SK-N-SH treated with all-trans-retinoic acid at 6 μM for 48 hours (cell line): ENCODE measurements at regions not wholly inside any gene's neighbourhood (a gene's known extent, or its start where the extent isn't known, plus 50 kb on each side); places are given as distances from the start of the nearest gene placed in this dataset.

Source experiments
- ATAC-seq: fragments of 200-7000 bp; cut with Tn5 transposase; 3 replicates; pipeline ENCODE4 v1.9.1; 2020; ENCODE audit warnings: mild to moderate bottlenecking, moderate library complexity
- ARNTL ChIP-seq: fragments of 450-650 bp; formaldehyde crosslinking; IDR thresholded peaks from 2 replicates; pipeline ENCODE4 v1.5.0; 2020; ENCODE audit warnings: low read depth, mild to moderate bottlenecking, moderate library complexity, borderline replicate concordance
- BACH2 ChIP-seq: fragments of 250-450 bp; sonication (Bioruptor Pico); IDR thresholded peaks from 2 replicates; pipeline ENCODE4 v1.9.0; 2021; ENCODE audit warnings: mild to moderate bottlenecking, borderline replicate concordance
- CSDC2 ChIP-seq: fragments of 250-450 bp; sonication (Bioruptor Pico); IDR thresholded peaks from 2 replicates; pipeline ENCODE4 v1.5.0; 2020; ENCODE audit warnings: mild to moderate bottlenecking, moderate library complexity
- ESRRG ChIP-seq: fragments of 250-450 bp; sonication (Bioruptor Pico); IDR thresholded peaks from 2 replicates; pipeline ENCODE4 v1.6.1; 2021; ENCODE audit warnings: mild to moderate bottlenecking
- GLIS3 ChIP-seq: fragments of 250-450 bp; sonication (Bioruptor Pico); IDR thresholded peaks from 2 replicates; pipeline ENCODE4 v1.5.0; 2020; ENCODE audit warnings: mild to moderate bottlenecking, moderate library complexity
- OSR1 ChIP-seq: fragments of 250-450 bp; sonication (Bioruptor Pico); IDR thresholded peaks from 2 replicates; pipeline ENCODE4 v1.8.0; 2022; ENCODE audit warnings: moderate library complexity, mild to moderate bottlenecking, inconsistent platforms
- POU6F1 ChIP-seq: fragments of 250-450 bp; sonication (Bioruptor Pico); IDR thresholded peaks from 2 replicates; pipeline ENCODE4 v1.8.0; 2021; ENCODE audit warnings: low read depth, mild to moderate bottlenecking, moderate library complexity, borderline replicate concordance
- PPARA ChIP-seq: fragments of 250-450 bp; sonication (Bioruptor Pico); IDR thresholded peaks from 2 replicates; pipeline ENCODE4 v1.5.0; 2020; ENCODE audit warnings: mild to moderate bottlenecking, borderline replicate concordance
- RARB ChIP-seq: fragments of 250-450 bp; sonication (Bioruptor Pico); IDR thresholded peaks from 2 replicates; pipeline ENCODE4 v1.8.0; 2021; ENCODE audit warnings: mild to moderate bottlenecking, moderate library complexity
- SNAI2 ChIP-seq: fragments of 250-450 bp; sonication (Bioruptor Pico); IDR thresholded peaks from 2 replicates; pipeline ENCODE4 v1.5.0; 2020; ENCODE audit warnings: mild to moderate bottlenecking, moderate library complexity
- ZC3H10 ChIP-seq: fragments of 250-450 bp; sonication (Bioruptor Pico); IDR thresholded peaks from 2 replicates; pipeline ENCODE4 v1.5.1; 2021; ENCODE audit warnings: mild to moderate bottlenecking, moderate library complexity
- ZFP3 ChIP-seq: fragments of 250-450 bp; sonication (Bioruptor Pico); IDR thresholded peaks from 2 replicates; pipeline ENCODE4 v1.5.0; 2020; ENCODE audit warnings: mild to moderate bottlenecking, moderate library complexity
- ZFP30 ChIP-seq: fragments of 450-650 bp; formaldehyde crosslinking; IDR thresholded peaks from 2 replicates; pipeline ENCODE4 v1.5.0; 2022; ENCODE audit warnings: mild to moderate bottlenecking, moderate library complexity
- ZNF565 ChIP-seq: fragments of 450-650 bp; formaldehyde crosslinking; conservative IDR thresholded peaks from 2 replicates; pipeline ENCODE4 v1.5.0; 2020; ENCODE audit warnings: low read depth, mild to moderate bottlenecking, moderate library complexity
- ZNF70 ChIP-seq: fragments of 450-650 bp; formaldehyde crosslinking; IDR thresholded peaks from 2 replicates; pipeline ENCODE4 v1.5.0; 2020; ENCODE audit warnings: mild to moderate bottlenecking, moderate library complexity
- ZNF8 ChIP-seq: fragments of 450-650 bp; formaldehyde crosslinking; IDR thresholded peaks from 2 replicates; pipeline ENCODE4 v1.5.0; 2020; ENCODE audit warnings: mild to moderate bottlenecking, moderate library complexity
- TF ChIP-seq, protein P1 (sequence below): fragments of 250-450 bp; sonication (Bioruptor Pico); IDR thresholded peaks from 2 replicates; pipeline ENCODE4 v1.5.1; 2020; ENCODE audit warnings: low read depth, mild to moderate bottlenecking, moderate library complexity
- TF ChIP-seq, protein P2 (sequence below): fragments of 250-450 bp; sonication (Bioruptor Pico); IDR thresholded peaks from 2 replicates; pipeline ENCODE4 v1.5.0; 2020; ENCODE audit warnings: mild to moderate bottlenecking, moderate library complexity
- TF ChIP-seq, protein P3 (sequence below): fragments of 250-450 bp; sonication (Bioruptor Pico); IDR thresholded peaks from 2 replicates; pipeline ENCODE4 v1.5.1; 2021; ENCODE audit warnings: mild to moderate bottlenecking, moderate library complexity
- TF ChIP-seq, protein P4 (sequence below): fragments of 250-450 bp; sonication (Bioruptor Pico); IDR thresholded peaks from 2 replicates; pipeline ENCODE4 v1.8.0; 2020; ENCODE audit warnings: mild to moderate bottlenecking, moderate library complexity, borderline replicate concordance

DNA sequence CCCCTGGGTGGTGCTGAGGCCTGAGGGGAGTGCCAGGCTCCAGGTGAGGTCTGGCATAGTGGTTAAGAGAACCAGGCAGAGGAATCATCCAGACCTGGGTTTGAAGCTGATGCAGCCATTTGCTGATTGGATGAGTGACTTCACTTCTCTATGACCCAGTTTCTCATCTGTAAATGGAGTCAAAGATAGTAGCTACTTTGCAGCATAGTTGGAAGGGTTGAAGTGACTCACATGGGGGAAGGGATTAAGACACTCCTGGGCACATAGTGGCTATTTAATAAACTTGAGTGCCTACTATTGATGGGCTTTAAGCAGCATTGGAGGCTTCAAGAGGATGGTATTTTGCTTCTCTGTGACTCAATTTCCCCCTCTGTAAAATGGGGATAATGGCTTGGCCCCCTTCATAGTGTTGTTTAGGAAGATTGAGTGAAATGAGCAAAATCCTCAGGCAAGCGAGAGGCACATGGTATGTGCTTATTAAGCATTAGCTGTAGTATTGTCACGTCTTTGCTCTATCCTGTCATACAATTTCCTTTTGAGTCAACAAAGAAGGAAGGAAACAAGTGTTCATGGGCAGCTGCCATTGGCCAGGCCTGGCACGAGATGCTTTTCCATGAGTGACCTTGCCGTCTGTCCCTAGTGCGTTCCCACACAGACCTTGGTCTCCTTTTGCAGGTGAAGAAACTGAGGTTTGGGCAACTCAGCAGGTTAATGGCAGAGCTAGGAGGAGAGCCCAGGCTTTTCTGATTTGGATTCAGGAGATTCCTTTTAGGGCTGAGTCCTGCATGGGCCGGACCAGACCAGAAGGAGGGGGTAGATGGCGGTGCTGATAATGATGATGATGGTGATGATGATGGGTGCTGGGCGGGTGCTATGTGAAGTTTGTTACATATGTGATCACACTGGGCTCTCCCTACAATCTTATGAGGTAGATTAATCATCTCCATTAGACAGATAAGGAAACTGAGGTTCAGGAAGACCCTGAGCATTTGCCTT lies 131.1 kb upstream of the WNT4 start:
- no peak for ATAC-seq
- TF ChIP-seq GLIS3 (CRISPR knock-in tag) (no peak), CSDC2 (CRISPR knock-in tag) (no peak), RARB (CRISPR knock-in tag) (no peak), ZNF8 (CRISPR knock-in tag) (no peak), POU6F1 (CRISPR knock-in tag) (no peak), ZNF70 (no peak), ZFP3 (no peak), ZNF565 (CRISPR knock-in tag) (no peak)
- TF ChIP-seq, protein P1, sequence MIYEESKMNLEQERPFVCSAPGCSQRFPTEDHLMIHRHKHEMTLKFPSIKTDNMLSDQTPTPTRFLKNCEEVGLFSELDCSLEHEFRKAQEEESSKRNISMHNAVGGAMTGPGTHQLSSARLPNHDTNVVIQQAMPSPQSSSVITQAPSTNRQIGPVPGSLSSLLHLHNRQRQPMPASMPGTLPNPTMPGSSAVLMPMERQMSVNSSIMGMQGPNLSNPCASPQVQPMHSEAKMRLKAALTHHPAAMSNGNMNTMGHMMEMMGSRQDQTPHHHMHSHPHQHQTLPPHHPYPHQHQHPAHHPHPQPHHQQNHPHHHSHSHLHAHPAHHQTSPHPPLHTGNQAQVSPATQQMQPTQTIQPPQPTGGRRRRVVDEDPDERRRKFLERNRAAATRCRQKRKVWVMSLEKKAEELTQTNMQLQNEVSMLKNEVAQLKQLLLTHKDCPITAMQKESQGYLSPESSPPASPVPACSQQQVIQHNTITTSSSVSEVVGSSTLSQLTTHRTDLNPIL, result no peak
- TF ChIP-seq, protein P2, sequence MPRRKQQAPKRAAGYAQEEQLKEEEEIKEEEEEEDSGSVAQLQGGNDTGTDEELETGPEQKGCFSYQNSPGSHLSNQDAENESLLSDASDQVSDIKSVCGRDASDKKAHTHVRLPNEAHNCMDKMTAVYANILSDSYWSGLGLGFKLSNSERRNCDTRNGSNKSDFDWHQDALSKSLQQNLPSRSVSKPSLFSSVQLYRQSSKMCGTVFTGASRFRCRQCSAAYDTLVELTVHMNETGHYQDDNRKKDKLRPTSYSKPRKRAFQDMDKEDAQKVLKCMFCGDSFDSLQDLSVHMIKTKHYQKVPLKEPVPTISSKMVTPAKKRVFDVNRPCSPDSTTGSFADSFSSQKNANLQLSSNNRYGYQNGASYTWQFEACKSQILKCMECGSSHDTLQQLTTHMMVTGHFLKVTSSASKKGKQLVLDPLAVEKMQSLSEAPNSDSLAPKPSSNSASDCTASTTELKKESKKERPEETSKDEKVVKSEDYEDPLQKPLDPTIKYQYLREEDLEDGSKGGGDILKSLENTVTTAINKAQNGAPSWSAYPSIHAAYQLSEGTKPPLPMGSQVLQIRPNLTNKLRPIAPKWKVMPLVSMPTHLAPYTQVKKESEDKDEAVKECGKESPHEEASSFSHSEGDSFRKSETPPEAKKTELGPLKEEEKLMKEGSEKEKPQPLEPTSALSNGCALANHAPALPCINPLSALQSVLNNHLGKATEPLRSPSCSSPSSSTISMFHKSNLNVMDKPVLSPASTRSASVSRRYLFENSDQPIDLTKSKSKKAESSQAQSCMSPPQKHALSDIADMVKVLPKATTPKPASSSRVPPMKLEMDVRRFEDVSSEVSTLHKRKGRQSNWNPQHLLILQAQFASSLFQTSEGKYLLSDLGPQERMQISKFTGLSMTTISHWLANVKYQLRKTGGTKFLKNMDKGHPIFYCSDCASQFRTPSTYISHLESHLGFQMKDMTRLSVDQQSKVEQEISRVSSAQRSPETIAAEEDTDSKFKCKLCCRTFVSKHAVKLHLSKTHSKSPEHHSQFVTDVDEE (CRISPR knock-in tag), result no peak
- TF ChIP-seq, protein P3, sequence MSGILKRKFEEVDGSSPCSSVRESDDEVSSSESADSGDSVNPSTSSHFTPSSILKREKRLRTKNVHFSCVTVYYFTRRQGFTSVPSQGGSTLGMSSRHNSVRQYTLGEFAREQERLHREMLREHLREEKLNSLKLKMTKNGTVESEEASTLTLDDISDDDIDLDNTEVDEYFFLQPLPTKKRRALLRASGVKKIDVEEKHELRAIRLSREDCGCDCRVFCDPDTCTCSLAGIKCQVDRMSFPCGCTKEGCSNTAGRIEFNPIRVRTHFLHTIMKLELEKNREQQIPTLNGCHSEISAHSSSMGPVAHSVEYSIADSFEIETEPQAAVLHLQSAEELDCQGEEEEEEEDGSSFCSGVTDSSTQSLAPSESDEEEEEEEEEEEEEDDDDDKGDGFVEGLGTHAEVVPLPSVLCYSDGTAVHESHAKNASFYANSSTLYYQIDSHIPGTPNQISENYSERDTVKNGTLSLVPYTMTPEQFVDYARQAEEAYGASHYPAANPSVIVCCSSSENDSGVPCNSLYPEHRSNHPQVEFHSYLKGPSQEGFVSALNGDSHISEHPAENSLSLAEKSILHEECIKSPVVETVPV (CRISPR knock-in tag), result no peak

DNA sequence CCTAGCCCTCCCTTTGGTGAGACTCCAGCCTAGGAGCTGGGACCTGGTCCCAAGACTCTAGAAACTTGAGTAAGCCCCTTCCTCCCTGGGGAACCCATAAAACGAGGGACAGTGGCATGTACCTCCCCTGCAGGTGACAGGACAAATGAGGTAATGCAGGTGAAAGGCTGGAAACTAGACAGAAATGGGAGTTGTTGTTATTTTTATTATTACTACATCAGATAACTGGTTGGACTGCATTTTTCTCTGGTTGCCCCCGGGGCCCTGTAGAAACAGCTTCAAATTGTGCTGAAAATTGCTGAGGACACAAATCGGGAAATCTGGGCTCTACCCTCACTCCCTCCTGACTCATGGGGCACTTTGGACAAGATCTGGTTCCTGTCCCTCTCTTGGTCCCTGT lies 132.3 kb upstream of the WNT4 start:
- ATAC-seq, result no peak
- TF ChIP-seq, protein P4, sequence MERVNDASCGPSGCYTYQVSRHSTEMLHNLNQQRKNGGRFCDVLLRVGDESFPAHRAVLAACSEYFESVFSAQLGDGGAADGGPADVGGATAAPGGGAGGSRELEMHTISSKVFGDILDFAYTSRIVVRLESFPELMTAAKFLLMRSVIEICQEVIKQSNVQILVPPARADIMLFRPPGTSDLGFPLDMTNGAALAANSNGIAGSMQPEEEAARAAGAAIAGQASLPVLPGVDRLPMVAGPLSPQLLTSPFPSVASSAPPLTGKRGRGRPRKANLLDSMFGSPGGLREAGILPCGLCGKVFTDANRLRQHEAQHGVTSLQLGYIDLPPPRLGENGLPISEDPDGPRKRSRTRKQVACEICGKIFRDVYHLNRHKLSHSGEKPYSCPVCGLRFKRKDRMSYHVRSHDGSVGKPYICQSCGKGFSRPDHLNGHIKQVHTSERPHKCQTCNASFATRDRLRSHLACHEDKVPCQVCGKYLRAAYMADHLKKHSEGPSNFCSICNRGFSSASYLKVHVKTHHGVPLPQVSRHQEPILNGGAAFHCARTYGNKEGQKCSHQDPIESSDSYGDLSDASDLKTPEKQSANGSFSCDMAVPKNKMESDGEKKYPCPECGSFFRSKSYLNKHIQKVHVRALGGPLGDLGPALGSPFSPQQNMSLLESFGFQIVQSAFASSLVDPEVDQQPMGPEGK (CRISPR knock-in tag), result no peak
- TF ChIP-seq CSDC2 (CRISPR knock-in tag), result no peak
- no peak for TF ChIP-seq ESRRG (CRISPR knock-in tag)
- no peak for TF ChIP-seq ZC3H10 (CRISPR knock-in tag)
- no peak for TF ChIP-seq PPARA
- no peak for TF ChIP-seq SNAI2 (CRISPR knock-in tag)
- TF ChIP-seq ARNTL (CRISPR knock-in tag), result no peak
- no peak for TF ChIP-seq ZNF70
- TF ChIP-seq OSR1, result no peak
- TF ChIP-seq GLIS3 (CRISPR knock-in tag), result no peak
- no peak for TF ChIP-seq ZFP30
- TF ChIP-seq ZNF565 (CRISPR knock-in tag), result no peak
- TF ChIP-seq BACH2, result no peak
- TF ChIP-seq, protein P2 (CRISPR knock-in tag), result no peak
